Panc1 (cell line): ENCODE measurements at regions not wholly inside any gene's neighbourhood (a gene's known extent, or its start where the extent isn't known, plus 50 kb on each side); places are given as distances from the start of the nearest gene placed in this dataset.

Experiments
- SIN3A ChIP-seq: IDR thresholded peaks from 2 replicates; pipeline ENCODE4 v1.6.1; 2012; ENCODE audit warnings: low read depth, mild to moderate bottlenecking, low read length, moderate library complexity, borderline replicate concordance; ENCODE audit not compliant: insufficient read depth
- TF ChIP-seq, protein P1 (sequence below): fragments of 450-650 bp; IDR thresholded peaks from 2 replicates; pipeline ENCODE4 v1.5.1; 2017; ENCODE audit warnings: mild to moderate bottlenecking

DNA sequence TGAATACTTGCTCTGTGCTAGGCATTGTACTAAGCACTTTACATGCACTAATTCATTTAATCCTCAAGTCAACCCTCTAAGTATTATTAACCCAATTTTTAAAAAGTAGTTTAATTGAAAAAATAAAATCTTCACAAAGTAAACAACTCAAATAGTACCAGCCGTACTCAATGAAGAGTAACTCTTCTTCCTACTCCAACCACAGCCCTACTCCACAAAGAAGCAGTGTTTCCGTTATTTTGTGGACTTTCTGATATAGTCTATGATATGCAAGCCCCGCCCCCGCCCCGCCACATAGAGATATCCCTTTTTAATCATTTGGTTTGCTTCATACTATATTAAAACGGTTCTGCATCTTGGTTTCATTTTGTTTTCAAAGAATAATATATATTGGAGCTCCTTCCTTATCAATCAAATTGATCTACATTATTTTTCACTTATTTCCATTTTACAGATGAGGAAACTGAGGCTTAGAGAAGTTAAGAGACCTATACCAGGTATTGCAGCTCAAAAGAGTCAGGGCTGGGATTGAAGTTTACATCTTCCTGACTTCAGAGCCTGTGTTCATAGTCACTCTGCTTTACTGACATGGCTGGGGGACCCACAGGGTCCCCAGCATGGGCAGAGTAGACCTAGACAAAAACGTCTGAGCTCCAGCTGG is 78.6 kb downstream of the PCDH1 start:
- TF ChIP-seq, protein P1, sequence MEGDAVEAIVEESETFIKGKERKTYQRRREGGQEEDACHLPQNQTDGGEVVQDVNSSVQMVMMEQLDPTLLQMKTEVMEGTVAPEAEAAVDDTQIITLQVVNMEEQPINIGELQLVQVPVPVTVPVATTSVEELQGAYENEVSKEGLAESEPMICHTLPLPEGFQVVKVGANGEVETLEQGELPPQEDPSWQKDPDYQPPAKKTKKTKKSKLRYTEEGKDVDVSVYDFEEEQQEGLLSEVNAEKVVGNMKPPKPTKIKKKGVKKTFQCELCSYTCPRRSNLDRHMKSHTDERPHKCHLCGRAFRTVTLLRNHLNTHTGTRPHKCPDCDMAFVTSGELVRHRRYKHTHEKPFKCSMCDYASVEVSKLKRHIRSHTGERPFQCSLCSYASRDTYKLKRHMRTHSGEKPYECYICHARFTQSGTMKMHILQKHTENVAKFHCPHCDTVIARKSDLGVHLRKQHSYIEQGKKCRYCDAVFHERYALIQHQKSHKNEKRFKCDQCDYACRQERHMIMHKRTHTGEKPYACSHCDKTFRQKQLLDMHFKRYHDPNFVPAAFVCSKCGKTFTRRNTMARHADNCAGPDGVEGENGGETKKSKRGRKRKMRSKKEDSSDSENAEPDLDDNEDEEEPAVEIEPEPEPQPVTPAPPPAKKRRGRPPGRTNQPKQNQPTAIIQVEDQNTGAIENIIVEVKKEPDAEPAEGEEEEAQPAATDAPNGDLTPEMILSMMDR: no peak
- no peak for TF ChIP-seq SIN3A
